Sciatic nerve (tissue), 2 donors: ENCODE measurements at regions not wholly inside any gene's neighbourhood (a gene's known extent, or its start where the extent isn't known, plus 50 kb on each side); places are given as distances from the start of the nearest gene placed in this dataset.
"Not testable (repeated sequence)": the region's sequence is repeated elsewhere in the genome, so short reads cannot be mapped to it uniquely, and the experiment has no call there.

Experiments
- ATAC-seq: fragments of 200-7000 bp; cut with Tn5 transposase; one replicate; pipeline ENCODE4 v1.9.1; 2020; ENCODE audit warnings: mild to moderate bottlenecking, moderate library complexity
- DNase-seq: peaks from one replicate; pipeline ENCODE4 v3.0.0-alpha.2; 2020; ENCODE audit warnings: low spot score
- intact Hi-C: fragments of 100-400 bp; cut with DNase I; formaldehyde crosslinking; loops from one replicate; pipeline ENCODE4 v1.14.2; 2022
- donor health status: DM: no; HTN: no; CAD: no.
- donor health status: DM: no; HTN: no; CAD: no.

DNA sequence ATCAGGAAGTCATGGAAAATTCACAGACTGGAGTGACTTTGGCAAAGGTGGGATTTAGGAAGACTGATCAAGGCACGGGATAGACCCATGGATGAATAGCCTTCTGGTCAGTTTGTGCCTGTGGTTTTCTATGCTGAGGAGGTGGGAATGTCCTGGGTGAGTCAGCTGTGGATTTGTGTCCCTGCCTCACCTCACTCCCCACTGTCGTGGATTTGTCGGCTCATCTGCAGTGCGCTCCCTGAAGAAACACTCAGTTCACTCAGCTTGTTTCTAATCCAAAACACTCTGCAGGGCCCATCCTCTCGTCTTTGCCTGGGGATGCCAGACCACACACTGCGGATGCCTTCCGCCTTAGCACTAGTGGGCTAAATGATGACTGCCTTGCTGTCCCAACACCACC, 50.2 kb upstream of the TP53BP2 start:
- intact Hi-C loops, DNase-seq, ATAC-seq: not testable (repeated sequence)
